Erythroblast (primary cell): ENCODE measurements at regions not wholly inside any gene's neighbourhood (a gene's known extent, or its start where the extent isn't known, plus 50 kb on each side); places are given as distances from the start of the nearest gene placed in this dataset.

Experiments
- GATA1 ChIP-seq: IDR thresholded peaks from 2 replicates; pipeline ENCODE4 v1.6.1; 2011; ENCODE audit warnings: low read depth, mild to moderate bottlenecking, control low read depth, low read length, moderate library complexity
- POLR2A ChIP-seq: IDR thresholded peaks from 2 replicates; pipeline ENCODE4 v1.6.1; 2011; ENCODE audit warnings: mild to moderate bottlenecking, low read length

GRCh38 chrY:19148783-19149182 is 375.2 kb upstream of the HSFY2 start:
- TF ChIP-seq POLR2A (no peak), GATA1 (no peak)
